WI38 (cell line): ENCODE measurements at regions not wholly inside any gene's neighbourhood (a gene's known extent, or its start where the extent isn't known, plus 50 kb on each side); places are given as distances from the start of the nearest gene placed in this dataset.

Source experiments
- H3K4me3 ChIP-seq: 2 replicates; pipeline ENCODE4 v1.5.1; 2011; ENCODE audit warnings: low read depth, mild to moderate bottlenecking, control low read depth, low read length
- TF ChIP-seq, protein P1 (sequence below): IDR thresholded peaks from 2 replicates; pipeline ENCODE4 v1.5.1; 2012; ENCODE audit warnings: low read depth, mild to moderate bottlenecking, control low read depth, low read length

DNA sequence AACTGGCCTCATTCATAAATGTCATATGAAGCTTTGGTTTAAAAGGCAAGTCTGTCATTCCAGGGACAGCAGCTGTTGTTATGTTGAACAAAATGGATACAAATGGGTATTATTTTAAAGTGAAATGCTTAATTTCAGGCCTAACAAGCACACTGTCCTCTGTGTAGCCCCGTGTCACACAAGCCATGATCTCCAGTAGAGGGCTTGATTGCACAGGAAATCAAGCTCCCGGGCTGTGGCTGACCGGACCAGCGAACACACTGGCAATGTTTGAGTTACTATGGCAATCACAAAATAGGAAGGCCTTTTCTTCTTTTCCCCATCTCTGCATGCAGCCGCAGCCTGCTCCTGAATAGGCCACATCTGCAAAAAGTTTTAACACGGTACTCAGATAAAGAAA lies 64.0 kb upstream of the GSX1 start:
- TF ChIP-seq, protein P1, sequence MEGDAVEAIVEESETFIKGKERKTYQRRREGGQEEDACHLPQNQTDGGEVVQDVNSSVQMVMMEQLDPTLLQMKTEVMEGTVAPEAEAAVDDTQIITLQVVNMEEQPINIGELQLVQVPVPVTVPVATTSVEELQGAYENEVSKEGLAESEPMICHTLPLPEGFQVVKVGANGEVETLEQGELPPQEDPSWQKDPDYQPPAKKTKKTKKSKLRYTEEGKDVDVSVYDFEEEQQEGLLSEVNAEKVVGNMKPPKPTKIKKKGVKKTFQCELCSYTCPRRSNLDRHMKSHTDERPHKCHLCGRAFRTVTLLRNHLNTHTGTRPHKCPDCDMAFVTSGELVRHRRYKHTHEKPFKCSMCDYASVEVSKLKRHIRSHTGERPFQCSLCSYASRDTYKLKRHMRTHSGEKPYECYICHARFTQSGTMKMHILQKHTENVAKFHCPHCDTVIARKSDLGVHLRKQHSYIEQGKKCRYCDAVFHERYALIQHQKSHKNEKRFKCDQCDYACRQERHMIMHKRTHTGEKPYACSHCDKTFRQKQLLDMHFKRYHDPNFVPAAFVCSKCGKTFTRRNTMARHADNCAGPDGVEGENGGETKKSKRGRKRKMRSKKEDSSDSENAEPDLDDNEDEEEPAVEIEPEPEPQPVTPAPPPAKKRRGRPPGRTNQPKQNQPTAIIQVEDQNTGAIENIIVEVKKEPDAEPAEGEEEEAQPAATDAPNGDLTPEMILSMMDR = no peak
- no peak overlapping the region for H3K4me3 ChIP-seq

DNA sequence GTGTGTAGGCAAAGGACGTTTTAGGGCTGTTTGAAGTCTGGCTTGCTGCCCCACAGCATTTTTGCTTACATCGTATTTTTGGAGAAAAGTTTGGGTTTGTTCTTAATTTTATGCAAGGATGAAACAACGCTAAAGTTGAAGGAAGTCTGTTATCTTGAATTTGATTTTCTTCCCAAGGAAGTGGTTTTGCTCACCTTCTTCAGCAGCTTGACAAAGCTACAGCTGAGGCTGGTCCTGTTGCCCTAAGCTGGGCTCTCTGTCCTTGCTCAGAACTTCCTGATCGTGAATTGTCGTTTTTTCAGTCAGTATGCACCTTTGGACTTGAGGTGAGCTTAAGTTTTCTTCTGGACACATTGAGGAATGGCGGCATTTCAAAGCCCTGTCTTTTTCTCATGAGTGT lies 62.1 kb upstream of the GSX1 start:
- H3K4me3 ChIP-seq = no peak overlapping the region
- TF ChIP-seq, protein P1 = no peak
